ENCODE measurements at regions not wholly inside any gene's neighbourhood (a gene's known extent, or its start where the extent isn't known, plus 50 kb on each side); places are given as distances from the start of the nearest gene placed in this dataset.

GRCh38 chr11:106391771-106392420, 314.4 kb downstream of the AASDHPPT start:
- no peak overlapping the region for H3K9ac ChIP-seq (ENCODE audit: insufficient read depth, low read length, poor library complexity, severe bottlenecking)
- Mint-ChIP-seq H3K36me3 (no peaks in the 10 kb centered on the region), H3K4me3 (no peak overlapping the region), H3K9me3 (peaks cover 4 to 19% (median 12%) of the 10 kb centered on the region in 7 donors), H3K4me1 (no peaks in the 10 kb centered on the region), H3K27me3 (ENCODE audit: low read depth in 3 of 3) (peaks cover 0 to 1% (median 0%) of the 10 kb centered on the region in 3 donors), H3K27ac (no peak overlapping the region)
- no peaks in the 10 kb centered on the region for H3K79me2 ChIP-seq (ENCODE audit: insufficient read depth, low read length)
- H4K20me1 ChIP-seq (ENCODE audit: insufficient read depth, low read length), result no peaks in the 10 kb centered on the region
- H3K4me3 ChIP-seq (replicated peaks in 1 of 3; ENCODE audit: low read depth in 2 of 3, low read length in 3 of 3), result no peak overlapping the region
- intact Hi-C loops (cut with micrococcal nuclease), result no loop called here
- no peak overlapping the region for H3K4me2 ChIP-seq (replicated peaks; ENCODE audit: extremely low read depth, low read length, poor library complexity, severe bottlenecking)
- no peak for TF ChIP-seq CTCF (IDR thresholded peaks at IDR 0.05)
- no peaks in the 10 kb centered on the region for H3K36me3 ChIP-seq (replicated peaks in 1 of 2; ENCODE audit: control insufficient read depth in 1 of 2, insufficient read depth in 2 of 2, low read length in 2 of 2)
- H3K9me3 ChIP-seq (replicated peaks in 1 of 2; ENCODE audit: control insufficient read depth in 1 of 2, insufficient read depth in 1 of 2, low read length in 2 of 2), result peaks cover 14 to 15% of the 10 kb centered on the region in 2 donors
- no peak for DNase-seq
- no CpG with 5 or more reads among the region's 2 CpGs for WGBS (ENCODE audit: insufficient coverage)
- H3K27ac ChIP-seq (ENCODE audit: low read depth in 1 of 2, low read length in 2 of 2), result no peak overlapping the region
- H3K4me1 ChIP-seq (ENCODE audit: control insufficient read depth in 1 of 2, insufficient read depth in 2 of 2, low read length in 2 of 2), result no peaks in the 10 kb centered on the region
- no peak overlapping the region for H2AFZ ChIP-seq (ENCODE audit: insufficient read depth, low read depth, low read length, poor library complexity, severe bottlenecking)
- H3K27me3 ChIP-seq (ENCODE audit: control insufficient read depth in 2 of 2, insufficient read depth in 2 of 2, low read length in 2 of 2), result no peaks in the 10 kb centered on the region

GRCh38 chr11:106395716-106396349, 318.4 kb downstream of the AASDHPPT start:
- Mint-ChIP-seq H3K27ac (no peak overlapping the region), H3K36me3 (no peaks in the 10 kb centered on the region), H3K27me3 (ENCODE audit: low read depth in 3 of 3) (peaks cover 0 to 1% (median 0%) of the 10 kb centered on the region in 3 donors), H3K4me3 (no peak overlapping the region), H3K9me3 (peaks cover 5 to 16% (median 7%) of the 10 kb centered on the region in 7 donors), H3K4me1 (no peaks in the 10 kb centered on the region)
- no peaks in the 10 kb centered on the region for H3K36me3 ChIP-seq (replicated peaks in 1 of 2; ENCODE audit: control insufficient read depth in 1 of 2, insufficient read depth in 2 of 2, low read length in 2 of 2)
- intact Hi-C loops (cut with micrococcal nuclease), result no loop called here
- no peaks in the 10 kb centered on the region for H3K27me3 ChIP-seq (ENCODE audit: control insufficient read depth in 2 of 2, insufficient read depth in 2 of 2, low read length in 2 of 2)
- no peak overlapping the region for H3K9ac ChIP-seq (ENCODE audit: insufficient read depth, low read length, poor library complexity, severe bottlenecking)
- H2AFZ ChIP-seq (ENCODE audit: insufficient read depth, low read depth, low read length, poor library complexity, severe bottlenecking), result no peak overlapping the region
- no peaks in the 10 kb centered on the region for H3K79me2 ChIP-seq (ENCODE audit: insufficient read depth, low read length)
- H3K9me3 ChIP-seq (replicated peaks in 1 of 2; ENCODE audit: control insufficient read depth in 1 of 2, insufficient read depth in 1 of 2, low read length in 2 of 2), result peaks cover 19 to 21% of the 10 kb centered on the region in 2 donors
- H3K27ac ChIP-seq (ENCODE audit: low read depth in 1 of 2, low read length in 2 of 2), result no peak overlapping the region
- H3K4me2 ChIP-seq (replicated peaks; ENCODE audit: extremely low read depth, low read length, poor library complexity, severe bottlenecking), result no peak overlapping the region
- DNase-seq, result no peak
- H3K4me1 ChIP-seq (ENCODE audit: control insufficient read depth in 1 of 2, insufficient read depth in 2 of 2, low read length in 2 of 2), result no peaks in the 10 kb centered on the region
- 85% methylated on average over 5 of the region's 10 CpGs for WGBS (ENCODE audit: insufficient coverage)
- no peak for TF ChIP-seq CTCF (IDR thresholded peaks at IDR 0.05)
- H4K20me1 ChIP-seq (ENCODE audit: insufficient read depth, low read length), result no peaks in the 10 kb centered on the region
- H3K4me3 ChIP-seq (replicated peaks in 1 of 3; ENCODE audit: low read depth in 2 of 3, low read length in 3 of 3), result no peak overlapping the region
